ENCODE measurements at regions not wholly inside any gene's neighbourhood (a gene's known extent, or its start where the extent isn't known, plus 50 kb on each side); places are given as distances from the start of the nearest gene placed in this dataset.

- DNase-seq, result no peak
Observed at GRCh38 chr3:59117396-59117795, 67.6 kb upstream of the CFAP20DC start.

GRCh38 chr3:59116233-59116537 lies 66.4 kb upstream of the CFAP20DC start:
- no peak for DNase-seq

- DNase-seq, result no peak
Observed at GRCh38 chr3:59115364-59116232, 65.8 kb upstream of the CFAP20DC start.

GRCh38 chr3:59107856-59108815 lies 58.3 kb upstream of the CFAP20DC start:
- no peak for DNase-seq

- DNase-seq, result no peak
Observed at GRCh38 chr3:59106085-59106648, 56.3 kb upstream of the CFAP20DC start.

- DNase-seq, result no peak
Observed at GRCh38 chr3:59103552-59103951, 53.7 kb upstream of the CFAP20DC start.

- no peak for DNase-seq
Observed at GRCh38 chr3:59101231-59101736, 51.5 kb upstream of the CFAP20DC start.

All from CD4-positive, alpha-beta T cell treated with Interleukin-17A for 4 hours (primary cell).